ENCODE measurements at regions not wholly inside any gene's neighbourhood (a gene's known extent, or its start where the extent isn't known, plus 50 kb on each side); places are given as distances from the start of the nearest gene placed in this dataset.

GRCh38 chr5:50582699-50583098 is 83.7 kb upstream of the PARP8 start:
- no peak for TF ChIP-seq POLR2AphosphoS5 (IDR thresholded peaks at IDR 0.05; ENCODE audit: low read depth)
- TF ChIP-seq CTCF (conservative IDR thresholded peaks at IDR 0.05; ENCODE audit: low read depth in 2 of 2): no peak
- no peak for TF ChIP-seq EZH2 (IDR thresholded peaks at IDR 0.05; ENCODE audit: low read depth, unreplicated experiment)
